Keratinocyte (primary cell): ENCODE measurements at regions not wholly inside any gene's neighbourhood (a gene's known extent, or its start where the extent isn't known, plus 50 kb on each side); places are given as distances from the start of the nearest gene placed in this dataset.

Experiments
- EZH2 ChIP-seq: IDR thresholded peaks from one replicate; pipeline ENCODE4 v1.6.1; 2012; ENCODE audit warnings: inconsistent platforms, mild to moderate bottlenecking, low read length, moderate library complexity
- TF ChIP-seq, protein P1 (sequence below), 3 experiments: IDR thresholded peaks in 1 of 3; conservative IDR thresholded peaks in 1 of 3; optimal IDR thresholded peaks in 1 of 3; 2 replicates in 2 of 3; 3 replicates in 1 of 3; pipeline versions ENCODE3 to v1.5.1; 2011; ENCODE audit warnings: low read length in 3 of 3, mild to moderate bottlenecking in 3 of 3, moderate library complexity in 2 of 3, control low read depth in 1 of 3, inconsistent platforms in 1 of 3; ENCODE audit not compliant: insufficient read depth in 2 of 3; ENCODE audit errors: extremely low read depth in 1 of 3

DNA sequence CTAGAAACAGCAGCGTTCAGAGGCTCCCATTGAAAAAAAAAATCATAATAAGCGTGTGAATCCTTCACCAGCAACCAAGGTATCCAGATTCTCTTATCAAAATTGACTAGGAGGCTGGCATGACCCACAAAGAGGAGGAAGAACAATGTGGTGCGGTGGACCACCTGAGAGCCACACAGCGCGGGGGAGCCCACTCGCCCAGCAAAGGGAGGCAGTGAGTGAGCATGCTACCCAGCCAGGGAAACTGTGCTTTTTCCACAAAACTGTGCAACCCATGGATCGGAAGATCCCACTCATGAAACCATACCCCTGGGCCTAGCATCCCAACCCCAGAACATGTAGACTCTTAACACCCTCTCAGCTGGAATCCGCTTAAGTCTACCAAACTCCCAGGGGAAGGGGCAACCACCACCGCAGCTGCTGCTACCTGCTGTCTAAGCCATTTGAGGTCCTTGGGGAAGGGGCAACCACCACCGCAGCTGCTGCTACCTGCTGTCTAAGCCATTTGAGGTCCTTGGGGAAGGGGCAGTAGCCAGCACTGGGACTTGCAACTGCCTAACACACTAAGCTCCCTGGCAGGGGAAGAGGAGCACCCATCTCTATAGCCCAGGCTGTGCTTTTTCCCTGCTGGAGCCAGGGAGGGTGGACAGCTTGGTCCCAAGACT lies 102.8 kb upstream of the CLDN18 start:
- TF ChIP-seq, protein P1, sequence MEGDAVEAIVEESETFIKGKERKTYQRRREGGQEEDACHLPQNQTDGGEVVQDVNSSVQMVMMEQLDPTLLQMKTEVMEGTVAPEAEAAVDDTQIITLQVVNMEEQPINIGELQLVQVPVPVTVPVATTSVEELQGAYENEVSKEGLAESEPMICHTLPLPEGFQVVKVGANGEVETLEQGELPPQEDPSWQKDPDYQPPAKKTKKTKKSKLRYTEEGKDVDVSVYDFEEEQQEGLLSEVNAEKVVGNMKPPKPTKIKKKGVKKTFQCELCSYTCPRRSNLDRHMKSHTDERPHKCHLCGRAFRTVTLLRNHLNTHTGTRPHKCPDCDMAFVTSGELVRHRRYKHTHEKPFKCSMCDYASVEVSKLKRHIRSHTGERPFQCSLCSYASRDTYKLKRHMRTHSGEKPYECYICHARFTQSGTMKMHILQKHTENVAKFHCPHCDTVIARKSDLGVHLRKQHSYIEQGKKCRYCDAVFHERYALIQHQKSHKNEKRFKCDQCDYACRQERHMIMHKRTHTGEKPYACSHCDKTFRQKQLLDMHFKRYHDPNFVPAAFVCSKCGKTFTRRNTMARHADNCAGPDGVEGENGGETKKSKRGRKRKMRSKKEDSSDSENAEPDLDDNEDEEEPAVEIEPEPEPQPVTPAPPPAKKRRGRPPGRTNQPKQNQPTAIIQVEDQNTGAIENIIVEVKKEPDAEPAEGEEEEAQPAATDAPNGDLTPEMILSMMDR (optimal IDR thresholded peaks at IDR 0.05 in 1 of 3, IDR thresholded peaks at IDR 0.05 in 1 of 3, conservative IDR thresholded peaks at IDR 0.05 in 1 of 3; ENCODE audit: extremely low read depth in 1 of 3, insufficient read depth in 2 of 3, low read length in 3 of 3): no peak
- TF ChIP-seq EZH2: no peak
